ENCODE measurements at regions not wholly inside any gene's neighbourhood (a gene's known extent, or its start where the extent isn't known, plus 50 kb on each side); places are given as distances from the start of the nearest gene placed in this dataset.

GRCh38 chr21:35428489-35428888 lies 379.4 kb upstream of the RUNX1 start:
- H3K9ac ChIP-seq (ENCODE audit: low read depth in 1 of 2, low read length in 2 of 2) = no peak overlapping the region
- H3K9me3 ChIP-seq (ENCODE audit: control insufficient read depth in 1 of 2, low read length in 2 of 2) = peaks cover 0 to 9% of the 10 kb centered on the region in 2 donors
- no peaks in the 10 kb centered on the region for H3K4me1 ChIP-seq (ENCODE audit: control insufficient read depth in 1 of 2, insufficient read depth in 2 of 2, low read length in 2 of 2)
- no peak overlapping the region for H3K4me3 ChIP-seq (ENCODE audit: low read depth in 1 of 2, low read length in 2 of 2)
- no peaks in the 10 kb centered on the region for H3K36me3 ChIP-seq (ENCODE audit: control insufficient read depth in 1 of 2, insufficient read depth in 2 of 2, low read length in 2 of 2)
- no peak overlapping the region for H3K27ac ChIP-seq (ENCODE audit: low read depth, low read length)
- H3K27me3 ChIP-seq (ENCODE audit: control insufficient read depth in 1 of 2, insufficient read depth in 2 of 2, low read length in 2 of 2) = no peaks in the 10 kb centered on the region

DNA sequence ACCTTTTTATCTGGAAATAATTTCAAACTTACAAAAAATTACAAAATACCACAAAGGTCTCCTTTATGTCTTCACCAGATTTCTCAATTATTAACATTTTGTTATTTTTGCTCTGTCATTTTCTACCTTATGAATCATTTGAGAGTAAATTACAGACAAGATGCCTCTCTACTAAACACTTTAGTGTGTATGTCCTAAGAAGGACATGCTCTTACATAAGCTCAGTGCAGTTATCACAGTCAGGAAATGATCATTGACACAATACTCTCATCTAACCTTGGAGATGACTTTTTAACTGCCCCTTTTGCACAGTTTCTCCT lies 378.9 kb upstream of the RUNX1 start:
- Histone ChIP-seq H3K27me3 (ENCODE audit: control insufficient read depth in 1 of 2, insufficient read depth in 2 of 2, low read length in 2 of 2) (no peaks in the 10 kb centered on the region), H3K36me3 (ENCODE audit: control insufficient read depth in 1 of 2, insufficient read depth in 2 of 2, low read length in 2 of 2) (no peaks in the 10 kb centered on the region), H3K4me3 (ENCODE audit: low read depth in 1 of 2, low read length in 2 of 2) (no peak overlapping the region), H3K27ac (ENCODE audit: low read depth, low read length) (no peak overlapping the region), H3K4me1 (ENCODE audit: control insufficient read depth in 1 of 2, insufficient read depth in 2 of 2, low read length in 2 of 2) (no peaks in the 10 kb centered on the region), H3K9ac (ENCODE audit: low read depth in 1 of 2, low read length in 2 of 2) (no peak overlapping the region), H3K9me3 (ENCODE audit: control insufficient read depth in 1 of 2, low read length in 2 of 2) (peaks cover 0 to 9% of the 10 kb centered on the region in 2 donors)

- Histone ChIP-seq H3K9me3 (ENCODE audit: control insufficient read depth in 1 of 2, low read length in 2 of 2) (peaks cover under 1 to 4% of the 10 kb centered on the region in 2 donors), H3K27me3 (ENCODE audit: control insufficient read depth in 1 of 2, insufficient read depth in 2 of 2, low read length in 2 of 2) (no peaks in the 10 kb centered on the region), H3K4me1 (ENCODE audit: control insufficient read depth in 1 of 2, insufficient read depth in 2 of 2, low read length in 2 of 2) (no peaks in the 10 kb centered on the region), H3K4me3 (ENCODE audit: low read depth in 1 of 2, low read length in 2 of 2) (no peak overlapping the region), H3K36me3 (ENCODE audit: control insufficient read depth in 1 of 2, insufficient read depth in 2 of 2, low read length in 2 of 2) (no peaks in the 10 kb centered on the region), H3K27ac (ENCODE audit: low read depth, low read length) (no peak overlapping the region), H3K9ac (ENCODE audit: low read depth in 1 of 2, low read length in 2 of 2) (no peak overlapping the region)
These were observed 378.4 kb upstream of the RUNX1 start for GRCh38 chr21:35427320-35428000.

DNA sequence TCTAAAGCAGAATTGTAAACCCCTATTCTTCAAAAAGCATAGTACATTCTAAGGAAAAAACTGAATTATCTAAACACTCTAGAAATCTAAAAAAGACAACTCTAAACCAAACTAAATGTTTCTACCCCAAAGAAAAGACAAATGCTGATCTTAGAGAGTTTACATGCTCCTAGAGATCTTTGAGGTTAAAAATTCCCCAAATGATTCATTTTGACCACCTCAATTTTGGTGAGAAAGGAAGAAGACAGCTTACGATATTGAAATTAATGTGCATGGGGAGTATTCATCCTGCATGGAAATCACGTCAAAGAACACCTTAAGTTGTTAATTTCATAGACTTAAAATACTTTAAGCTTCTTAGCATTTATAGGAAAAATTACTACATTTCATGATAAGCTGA lies 377.8 kb upstream of the RUNX1 start:
- H3K9ac ChIP-seq (ENCODE audit: low read depth in 1 of 2, low read length in 2 of 2) = no peak overlapping the region
- no peaks in the 10 kb centered on the region for H3K4me1 ChIP-seq (ENCODE audit: control insufficient read depth in 1 of 2, insufficient read depth in 2 of 2, low read length in 2 of 2)
- H3K27ac ChIP-seq (ENCODE audit: low read depth, low read length) = no peak overlapping the region
- no peaks in the 10 kb centered on the region for H3K36me3 ChIP-seq (ENCODE audit: control insufficient read depth in 1 of 2, insufficient read depth in 2 of 2, low read length in 2 of 2)
- H3K4me3 ChIP-seq (ENCODE audit: low read depth in 1 of 2, low read length in 2 of 2) = no peak overlapping the region
- H3K27me3 ChIP-seq (ENCODE audit: control insufficient read depth in 1 of 2, insufficient read depth in 2 of 2, low read length in 2 of 2) = no peaks in the 10 kb centered on the region
- H3K9me3 ChIP-seq (ENCODE audit: control insufficient read depth in 1 of 2, low read length in 2 of 2) = peaks cover 1 to 2% of the 10 kb centered on the region in 2 donors

DNA sequence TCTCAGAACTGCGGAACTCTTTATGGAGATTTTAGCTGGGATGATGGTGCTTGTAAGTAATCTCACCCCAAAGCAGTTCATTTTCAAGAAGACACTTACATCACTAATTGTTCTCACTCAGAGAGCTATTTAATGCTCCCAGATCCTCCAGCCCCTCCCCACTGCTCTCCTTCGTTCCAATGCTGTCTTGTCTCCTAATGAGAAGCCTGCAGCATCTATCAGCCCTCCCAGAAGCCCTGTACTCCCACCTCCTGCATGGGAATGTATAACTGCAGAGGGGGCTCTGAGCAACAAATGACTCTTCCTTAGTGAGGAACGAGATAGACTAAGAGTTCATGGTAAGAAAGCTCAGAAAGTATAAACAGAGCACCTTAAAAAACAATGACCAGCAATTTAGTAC lies 377.4 kb upstream of the RUNX1 start:
- Histone ChIP-seq H3K4me1 (ENCODE audit: control insufficient read depth in 1 of 2, insufficient read depth in 2 of 2, low read length in 2 of 2) (no peaks in the 10 kb centered on the region), H3K9ac (ENCODE audit: low read depth in 1 of 2, low read length in 2 of 2) (no peak overlapping the region), H3K36me3 (ENCODE audit: control insufficient read depth in 1 of 2, insufficient read depth in 2 of 2, low read length in 2 of 2) (no peaks in the 10 kb centered on the region), H3K27ac (ENCODE audit: low read depth, low read length) (no peak overlapping the region), H3K4me3 (ENCODE audit: low read depth in 1 of 2, low read length in 2 of 2) (no peak overlapping the region), H3K9me3 (ENCODE audit: control insufficient read depth in 1 of 2, low read length in 2 of 2) (peaks cover 2 to 4% of the 10 kb centered on the region in 2 donors), H3K27me3 (ENCODE audit: control insufficient read depth in 1 of 2, insufficient read depth in 2 of 2, low read length in 2 of 2) (no peaks in the 10 kb centered on the region)

DNA sequence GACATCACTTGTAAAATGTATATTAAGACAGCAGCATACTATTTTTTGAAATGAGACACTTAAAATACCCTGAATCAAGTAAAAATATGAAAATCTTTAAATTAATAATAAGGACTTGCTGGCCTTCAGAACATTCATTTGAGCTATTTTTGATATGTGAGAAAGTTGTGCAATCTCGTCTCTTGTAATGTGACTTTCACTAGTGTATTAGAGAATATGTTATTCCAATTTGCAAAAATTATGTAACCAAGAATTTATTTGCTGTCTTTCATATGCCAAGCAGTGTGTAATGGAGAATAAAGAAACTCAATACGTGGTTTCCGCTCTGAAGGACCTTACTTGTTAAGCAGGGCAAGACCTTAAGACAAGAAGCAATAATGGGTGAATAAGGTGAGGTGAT lies 375.0 kb upstream of the RUNX1 start:
- H3K9me3 ChIP-seq (ENCODE audit: control insufficient read depth in 1 of 2, low read length in 2 of 2) = peaks cover 2 to 4% of the 10 kb centered on the region in 2 donors
- no peak overlapping the region for H3K9ac ChIP-seq (ENCODE audit: low read depth in 1 of 2, low read length in 2 of 2)
- H3K36me3 ChIP-seq (ENCODE audit: control insufficient read depth in 1 of 2, insufficient read depth in 2 of 2, low read length in 2 of 2) = no peaks in the 10 kb centered on the region
- H3K4me1 ChIP-seq (ENCODE audit: control insufficient read depth in 1 of 2, insufficient read depth in 2 of 2, low read length in 2 of 2) = no peaks in the 10 kb centered on the region
- no peak overlapping the region for H3K27ac ChIP-seq (ENCODE audit: low read depth, low read length)
- H3K27me3 ChIP-seq (ENCODE audit: control insufficient read depth in 1 of 2, insufficient read depth in 2 of 2, low read length in 2 of 2) = no peaks in the 10 kb centered on the region
- no peak overlapping the region for H3K4me3 ChIP-seq (ENCODE audit: low read depth in 1 of 2, low read length in 2 of 2)

GRCh38 chr21:35423709-35424108 lies 374.6 kb upstream of the RUNX1 start:
- Histone ChIP-seq H3K27ac (ENCODE audit: low read depth, low read length) (no peak overlapping the region), H3K9me3 (ENCODE audit: control insufficient read depth in 1 of 2, low read length in 2 of 2) (peaks cover 2 to 4% of the 10 kb centered on the region in 2 donors), H3K36me3 (ENCODE audit: control insufficient read depth in 1 of 2, insufficient read depth in 2 of 2, low read length in 2 of 2) (no peaks in the 10 kb centered on the region), H3K9ac (ENCODE audit: low read depth in 1 of 2, low read length in 2 of 2) (no peak overlapping the region), H3K27me3 (ENCODE audit: control insufficient read depth in 1 of 2, insufficient read depth in 2 of 2, low read length in 2 of 2) (no peaks in the 10 kb centered on the region), H3K4me3 (ENCODE audit: low read depth in 1 of 2, low read length in 2 of 2) (no peak overlapping the region), H3K4me1 (ENCODE audit: control insufficient read depth in 1 of 2, insufficient read depth in 2 of 2, low read length in 2 of 2) (no peaks in the 10 kb centered on the region)

GRCh38 chr21:35422011-35422410 lies 372.9 kb upstream of the RUNX1 start:
- Histone ChIP-seq H3K27me3 (ENCODE audit: control insufficient read depth in 1 of 2, insufficient read depth in 2 of 2, low read length in 2 of 2) (no peaks in the 10 kb centered on the region), H3K9ac (ENCODE audit: low read depth in 1 of 2, low read length in 2 of 2) (no peak overlapping the region), H3K27ac (ENCODE audit: low read depth, low read length) (no peak overlapping the region), H3K4me3 (ENCODE audit: low read depth in 1 of 2, low read length in 2 of 2) (no peak overlapping the region), H3K36me3 (ENCODE audit: control insufficient read depth in 1 of 2, insufficient read depth in 2 of 2, low read length in 2 of 2) (no peaks in the 10 kb centered on the region), H3K9me3 (ENCODE audit: control insufficient read depth in 1 of 2, low read length in 2 of 2) (peaks cover 2 to 4% of the 10 kb centered on the region in 2 donors), H3K4me1 (ENCODE audit: control insufficient read depth in 1 of 2, insufficient read depth in 2 of 2, low read length in 2 of 2) (no peaks in the 10 kb centered on the region)

DNA sequence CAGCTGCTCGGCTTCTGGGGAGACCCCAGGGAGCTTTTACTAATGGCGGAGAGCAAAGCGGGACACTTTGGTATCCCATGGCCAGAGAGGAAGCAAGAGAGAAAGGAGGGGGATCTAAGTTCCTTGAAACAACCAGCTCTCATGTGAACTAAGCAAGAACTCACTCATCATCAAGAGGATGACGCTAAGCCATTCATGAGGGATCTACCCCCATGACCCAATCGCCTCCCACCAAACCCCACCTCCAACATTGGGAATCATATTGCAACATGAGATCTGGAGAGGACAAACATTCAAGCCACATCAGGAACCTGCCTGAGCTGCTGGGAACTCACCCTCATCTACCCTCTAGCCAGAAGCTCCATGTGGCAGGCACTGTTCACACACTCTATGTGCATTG lies 372.1 kb upstream of the RUNX1 start:
- peaks cover 2 to 4% of the 10 kb centered on the region in 2 donors for H3K9me3 ChIP-seq (ENCODE audit: control insufficient read depth in 1 of 2, low read length in 2 of 2)
- no peaks in the 10 kb centered on the region for H3K36me3 ChIP-seq (ENCODE audit: control insufficient read depth in 1 of 2, insufficient read depth in 2 of 2, low read length in 2 of 2)
- H3K9ac ChIP-seq (ENCODE audit: low read depth in 1 of 2, low read length in 2 of 2) = no peak overlapping the region

GRCh38 chr21:35420656-35421055 lies 371.6 kb upstream of the RUNX1 start:
- Histone ChIP-seq H3K9me3 (ENCODE audit: control insufficient read depth in 1 of 2, low read length in 2 of 2) (peaks cover 2 to 4% of the 10 kb centered on the region in 2 donors), H3K36me3 (ENCODE audit: control insufficient read depth in 1 of 2, insufficient read depth in 2 of 2, low read length in 2 of 2) (no peaks in the 10 kb centered on the region), H3K27ac (ENCODE audit: low read depth, low read length) (no peak overlapping the region), H3K27me3 (ENCODE audit: control insufficient read depth in 1 of 2, insufficient read depth in 2 of 2, low read length in 2 of 2) (no peaks in the 10 kb centered on the region), H3K4me3 (ENCODE audit: low read depth in 1 of 2, low read length in 2 of 2) (no peak overlapping the region), H3K4me1 (ENCODE audit: control insufficient read depth in 1 of 2, insufficient read depth in 2 of 2, low read length in 2 of 2) (no peaks in the 10 kb centered on the region), H3K9ac (ENCODE audit: low read depth in 1 of 2, low read length in 2 of 2) (no peak overlapping the region)

More for the DNA sequence above, 372.1 kb upstream of the RUNX1 start:
- no peaks in the 10 kb centered on the region for H3K27me3 ChIP-seq (ENCODE audit: control insufficient read depth in 1 of 2, insufficient read depth in 2 of 2, low read length in 2 of 2)
- H3K27ac ChIP-seq (ENCODE audit: low read depth, low read length) = no peak overlapping the region
- H3K4me1 ChIP-seq (ENCODE audit: control insufficient read depth in 1 of 2, insufficient read depth in 2 of 2, low read length in 2 of 2) = no peaks in the 10 kb centered on the region
- no peak overlapping the region for H3K4me3 ChIP-seq (ENCODE audit: low read depth in 1 of 2, low read length in 2 of 2)

DNA sequence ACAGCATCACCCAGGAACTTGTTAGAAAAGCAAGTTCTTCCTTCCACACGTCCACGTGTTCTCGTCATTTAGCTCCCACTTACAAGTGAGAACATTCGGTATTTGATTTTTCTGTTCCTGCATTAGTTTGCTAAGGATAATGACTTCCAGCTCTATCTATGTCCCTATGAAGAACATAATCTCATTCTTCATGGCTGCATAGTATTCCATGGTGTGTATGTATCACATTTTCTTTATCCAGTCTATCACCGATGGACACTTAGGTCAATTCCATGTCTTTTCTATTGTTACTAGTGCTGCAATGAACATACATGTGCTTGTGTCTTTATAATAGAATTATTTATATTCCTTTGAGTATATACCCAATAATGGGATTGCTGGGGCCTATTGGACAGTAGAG lies 368.7 kb upstream of the RUNX1 start:
- no peaks in the 10 kb centered on the region for H3K36me3 ChIP-seq (ENCODE audit: control insufficient read depth in 1 of 2, insufficient read depth in 2 of 2, low read length in 2 of 2)
- no peaks in the 10 kb centered on the region for H3K4me1 ChIP-seq (ENCODE audit: control insufficient read depth in 1 of 2, insufficient read depth in 2 of 2, low read length in 2 of 2)
- H3K9me3 ChIP-seq (ENCODE audit: control insufficient read depth in 1 of 2, low read length in 2 of 2) = peaks cover 2 to 4% of the 10 kb centered on the region in 2 donors
- no peak overlapping the region for H3K4me3 ChIP-seq (ENCODE audit: low read depth in 1 of 2, low read length in 2 of 2)
- no peaks in the 10 kb centered on the region for H3K27me3 ChIP-seq (ENCODE audit: control insufficient read depth in 1 of 2, insufficient read depth in 2 of 2, low read length in 2 of 2)
- no peak overlapping the region for H3K27ac ChIP-seq (ENCODE audit: low read depth, low read length)
- H3K9ac ChIP-seq (ENCODE audit: low read depth in 1 of 2, low read length in 2 of 2) = no peak overlapping the region
